RPMI8226 (cell line): ENCODE measurements at regions not wholly inside any gene's neighbourhood (a gene's known extent, or its start where the extent isn't known, plus 50 kb on each side); places are given as distances from the start of the nearest gene placed in this dataset.

Experiments used
- DNase-seq: peaks from one replicate; pipeline ENCODE4 v3.0.0-alpha.2; 2015

GRCh38 chr7:22655781-22656180 is 71.2 kb upstream of the IL6 start:
- no peak for DNase-seq

- no peak for DNase-seq
Observed at GRCh38 chr7:22654831-22655230, 72.2 kb upstream of the IL6 start.

- no peak for DNase-seq
Observed at GRCh38 chr7:22653951-22654350, 73.0 kb upstream of the IL6 start.

- no peak for DNase-seq
Observed at GRCh38 chr7:22651534-22652243, 75.3 kb upstream of the IL6 start.

GRCh38 chr7:22651036-22651435 is 76.0 kb upstream of the IL6 start:
- no peak for DNase-seq

GRCh38 chr7:22649686-22650085 is 77.3 kb upstream of the IL6 start:
- no peak for DNase-seq

GRCh38 chr7:22647451-22648257 is 79.3 kb upstream of the IL6 start:
- no peak for DNase-seq

GRCh38 chr7:22645418-22646181 is 81.4 kb upstream of the IL6 start:
- no peak for DNase-seq

GRCh38 chr7:22642454-22642853 is 84.5 kb upstream of the IL6 start:
- DNase-seq, result no peak

GRCh38 chr7:22640269-22640668 is 86.7 kb upstream of the IL6 start:
- no peak for DNase-seq

- DNase-seq, result no peak
Observed at GRCh38 chr7:22639396-22639795, 87.6 kb upstream of the IL6 start.

GRCh38 chr7:22635349-22635748 is 91.7 kb upstream of the IL6 start:
- no peak for DNase-seq

- no peak for DNase-seq
Observed at GRCh38 chr7:22633954-22634474, 93.0 kb upstream of the IL6 start.

- DNase-seq, result no peak
Observed at GRCh38 chr7:22633286-22633953, 93.6 kb upstream of the IL6 start.

GRCh38 chr7:22632674-22633073 is 94.3 kb upstream of the IL6 start:
- no peak for DNase-seq

- DNase-seq, result no peak
Observed at GRCh38 chr7:22631730-22632129, 95.3 kb upstream of the IL6 start.

- DNase-seq, result no peak
Observed at GRCh38 chr7:22630069-22630468, 96.9 kb upstream of the IL6 start.

GRCh38 chr7:22629056-22629455 is 97.9 kb upstream of the IL6 start:
- no peak for DNase-seq

GRCh38 chr7:22628112-22628511 is 98.9 kb upstream of the IL6 start:
- DNase-seq, result no peak

- no peak for DNase-seq
Observed at GRCh38 chr7:22627136-22627535, 99.9 kb upstream of the IL6 start.

- no peak for DNase-seq
Observed at GRCh38 chr7:22625251-22625650, 101.7 kb upstream of the IL6 start.

- DNase-seq, result no peak
Observed at GRCh38 chr7:22624781-22625180, 102.2 kb upstream of the IL6 start.
